HEK293 (cell line): ENCODE measurements at regions not wholly inside any gene's neighbourhood (a gene's known extent, or its start where the extent isn't known, plus 50 kb on each side); places are given as distances from the start of the nearest gene placed in this dataset.

ENCODE experiments used
- CTCF ChIA-PET: fragments of 350-600 bp; formaldehyde crosslinking; extraction: SDS; loops from one replicate; lab custom pipeline; 2021; ENCODE audit warnings: antibody characterized with exemption; lab: Yijun Ruan, JAX
- POLR2A ChIA-PET: fragments of 300-600 bp; formaldehyde crosslinking; extraction: SDS; loops from one replicate; lab custom pipeline; 2020; ENCODE audit warnings: antibody characterized with exemption, inconsistent platforms; lab: Yijun Ruan, JAX
- H3K27ac ChIP-seq: fragments of 200-500 bp; sonication (Bioruptor generic); 2 replicates; pipeline ENCODE4 v1.5.1; 2014; ENCODE audit warnings: low read depth, low read length, control low read depth, inconsistent platforms; ENCODE audit errors: extremely low read depth
- H3K36me3 ChIP-seq, 2 experiments: fragments of 200-500 bp in 1 of 2; sonication (Bioruptor generic) in 1 of 2; 1 replicate in 1 of 2; 2 replicates in 1 of 2; pipeline ENCODE4 v1.5.1; 2014 to 2017; ENCODE audit warnings: inconsistent platforms in 2 of 2, low read length in 2 of 2; ENCODE audit not compliant: control insufficient read depth in 2 of 2, insufficient read depth in 1 of 2
- H3K4me1 ChIP-seq: fragments of 200-500 bp; sonication (Bioruptor generic); 2 replicates; pipeline ENCODE4 v1.5.1; 2014; ENCODE audit warnings: mild to moderate bottlenecking, low read length, inconsistent platforms; ENCODE audit not compliant: control insufficient read depth, insufficient read depth
- H3K4me3 ChIP-seq: 2 replicates; pipeline ENCODE4 v1.5.1; 2011; ENCODE audit warnings: low read depth, mild to moderate bottlenecking, control low read depth, low read length, moderate library complexity
- H3K9me3 ChIP-seq: fragments of 200-500 bp; sonication (Bioruptor generic); 2 replicates; pipeline ENCODE4 v1.5.1; 2014; ENCODE audit warnings: low read depth, low read length, inconsistent platforms; ENCODE audit not compliant: control insufficient read depth, insufficient read depth
- GLIS1 ChIP-seq: fragments of 450-650 bp; formaldehyde crosslinking; IDR thresholded peaks from 2 replicates; pipeline ENCODE4 v1.5.1; 2016; ENCODE audit warnings: missing biosample characterization, missing genetic modification characterization
- HOXC10 ChIP-seq: sonication (generic); formaldehyde crosslinking; IDR thresholded peaks from 2 replicates; pipeline ENCODE4 v1.8.1; 2023; ENCODE audit warnings: mild to moderate bottlenecking, missing genetic modification reagents
- IKZF3 ChIP-seq: fragments of 450-650 bp; IDR thresholded peaks from 2 replicates; pipeline ENCODE4 v1.5.0; 2018; ENCODE audit warnings: missing biosample characterization, mild to moderate bottlenecking, missing genetic modification characterization, moderate library complexity
- KLF1 ChIP-seq: fragments of 450-650 bp; formaldehyde crosslinking; IDR thresholded peaks from 2 replicates; pipeline ENCODE4 v1.5.1; 2016; ENCODE audit warnings: missing biosample characterization, missing genetic modification characterization
- KLF7 ChIP-seq: fragments of 450-650 bp; formaldehyde crosslinking; IDR thresholded peaks from 2 replicates; pipeline ENCODE4 v1.5.1; 2016; ENCODE audit warnings: missing biosample characterization, missing genetic modification characterization, borderline replicate concordance
- MEIS1 ChIP-seq: sonication (generic); formaldehyde crosslinking; IDR thresholded peaks from 2 replicates; pipeline ENCODE4 v1.8.1; 2022; ENCODE audit warnings: missing genetic modification reagents, mild to moderate bottlenecking, borderline replicate concordance
- MZF1 ChIP-seq: fragments of 450-650 bp; formaldehyde crosslinking; IDR thresholded peaks from 2 replicates; pipeline ENCODE4 v1.5.1; 2017; ENCODE audit warnings: missing biosample characterization, missing genetic modification characterization, borderline replicate concordance
- PBX3 ChIP-seq: sonication (generic); formaldehyde crosslinking; IDR thresholded peaks from 2 replicates; pipeline ENCODE4 v1.8.1; 2022; ENCODE audit warnings: mild to moderate bottlenecking, moderate library complexity, missing genetic modification reagents
- RBAK ChIP-seq: fragments of 450-650 bp; formaldehyde crosslinking; IDR thresholded peaks from 2 replicates; pipeline ENCODE4 v1.5.1; 2016; ENCODE audit warnings: missing biosample characterization, missing genetic modification characterization
- YY2 ChIP-seq: fragments of 450-650 bp; formaldehyde crosslinking; IDR thresholded peaks from 2 replicates; pipeline ENCODE4 v1.5.1; 2016; ENCODE audit warnings: missing biosample characterization, missing genetic modification characterization
- ZBTB20 ChIP-seq: fragments of 450-650 bp; formaldehyde crosslinking; IDR thresholded peaks from 2 replicates; pipeline ENCODE4 v1.5.1; 2016; ENCODE audit warnings: missing biosample characterization, missing genetic modification characterization
- ZFP3 ChIP-seq: fragments of 450-650 bp; formaldehyde crosslinking; IDR thresholded peaks from 2 replicates; pipeline ENCODE4 v1.5.1; 2016; ENCODE audit warnings: low read depth, missing biosample characterization, missing genetic modification characterization
- ZNF132 ChIP-seq: fragments of 450-650 bp; formaldehyde crosslinking; IDR thresholded peaks from 2 replicates; pipeline ENCODE4 v1.5.1; 2017; ENCODE audit warnings: missing biosample characterization, missing genetic modification characterization, borderline replicate concordance
- ZNF140 ChIP-seq: fragments of 450-650 bp; formaldehyde crosslinking; IDR thresholded peaks from 2 replicates; pipeline ENCODE4 v1.5.1; 2016; ENCODE audit warnings: missing biosample characterization, missing genetic modification characterization
- ZNF146 ChIP-seq: fragments of 450-650 bp; formaldehyde crosslinking; IDR thresholded peaks from 2 replicates; pipeline ENCODE4 v1.5.1; 2016; ENCODE audit warnings: missing biosample characterization, missing genetic modification characterization
- ZNF341 ChIP-seq: fragments of 450-650 bp; formaldehyde crosslinking; IDR thresholded peaks from 2 replicates; pipeline ENCODE4; 2016; ENCODE audit warnings: low read depth, missing biosample characterization, missing genetic modification characterization
- ZNF510 ChIP-seq: fragments of 450-650 bp; formaldehyde crosslinking; IDR thresholded peaks from 2 replicates; pipeline ENCODE4 v1.5.1; 2018; ENCODE audit warnings: mild to moderate bottlenecking, missing genetic modification characterization, missing biosample characterization; ENCODE audit not compliant: insufficient replicate concordance
- ZNF514 ChIP-seq: fragments of 450-650 bp; formaldehyde crosslinking; IDR thresholded peaks from 2 replicates; pipeline ENCODE4 v1.5.1; 2016; ENCODE audit warnings: missing biosample characterization, missing genetic modification characterization
- ZNF521 ChIP-seq: fragments of 450-650 bp; formaldehyde crosslinking; IDR thresholded peaks from 2 replicates; pipeline ENCODE4 v1.5.1; 2017; ENCODE audit warnings: missing biosample characterization, mild to moderate bottlenecking, missing genetic modification characterization
- ZNF549 ChIP-seq: fragments of 450-650 bp; IDR thresholded peaks from 2 replicates; pipeline ENCODE4 v1.5.1; 2018; ENCODE audit warnings: missing biosample characterization, missing genetic modification characterization, mild to moderate bottlenecking, inconsistent platforms, moderate library complexity
- ZNF558 ChIP-seq: fragments of 450-650 bp; formaldehyde crosslinking; IDR thresholded peaks from 2 replicates; pipeline ENCODE4 v1.5.1; 2016; ENCODE audit warnings: missing biosample characterization, missing genetic modification characterization
- ZNF585B ChIP-seq: fragments of 450-650 bp; formaldehyde crosslinking; IDR thresholded peaks from 2 replicates; pipeline ENCODE4 v1.5.1; 2016; ENCODE audit warnings: missing biosample characterization, missing genetic modification characterization
- ZNF654 ChIP-seq: fragments of 450-650 bp; formaldehyde crosslinking; IDR thresholded peaks from 2 replicates; pipeline ENCODE4 v1.5.1; 2016; ENCODE audit warnings: low read depth, missing biosample characterization, missing genetic modification characterization
- ZNF660 ChIP-seq: fragments of 450-650 bp; IDR thresholded peaks from 2 replicates; pipeline ENCODE4 v1.5.1; 2018; ENCODE audit warnings: missing biosample characterization, mild to moderate bottlenecking, missing genetic modification characterization
- ZNF670 ChIP-seq: fragments of 450-650 bp; formaldehyde crosslinking; IDR thresholded peaks from 2 replicates; pipeline ENCODE4 v1.5.1; 2016; ENCODE audit warnings: missing biosample characterization, missing genetic modification characterization, low read depth
- ZNF701 ChIP-seq: fragments of 450-650 bp; formaldehyde crosslinking; IDR thresholded peaks from 2 replicates; pipeline ENCODE4 v1.5.1; 2016; ENCODE audit warnings: missing biosample characterization, missing genetic modification characterization
- ZNF707 ChIP-seq: fragments of 450-650 bp; formaldehyde crosslinking; IDR thresholded peaks from 2 replicates; pipeline ENCODE4 v1.5.1; 2016; ENCODE audit warnings: missing biosample characterization, missing genetic modification characterization
- ZNF837 ChIP-seq: fragments of 450-650 bp; formaldehyde crosslinking; IDR thresholded peaks from 2 replicates; pipeline ENCODE4 v1.5.1; 2016; ENCODE audit warnings: missing biosample characterization, missing genetic modification characterization
- ZSCAN16 ChIP-seq: fragments of 450-650 bp; formaldehyde crosslinking; IDR thresholded peaks from 2 replicates; pipeline ENCODE4 v1.5.1; 2016; ENCODE audit warnings: missing biosample characterization, missing genetic modification characterization
- ZSCAN23 ChIP-seq: fragments of 450-650 bp; formaldehyde crosslinking; IDR thresholded peaks from 2 replicates; pipeline ENCODE4 v1.5.1; 2016; ENCODE audit warnings: missing biosample characterization, missing genetic modification characterization
- TF ChIP-seq, protein P1 (sequence below): fragments of 450-650 bp; formaldehyde crosslinking; IDR thresholded peaks from 2 replicates; pipeline ENCODE4 v1.5.1; 2016; ENCODE audit warnings: missing biosample characterization, missing genetic modification characterization
- TF ChIP-seq, protein P2 (sequence below): fragments of 450-650 bp; formaldehyde crosslinking; IDR thresholded peaks from 2 replicates; pipeline ENCODE4 v1.5.1; 2016; ENCODE audit warnings: missing biosample characterization, missing genetic modification characterization

DNA sequence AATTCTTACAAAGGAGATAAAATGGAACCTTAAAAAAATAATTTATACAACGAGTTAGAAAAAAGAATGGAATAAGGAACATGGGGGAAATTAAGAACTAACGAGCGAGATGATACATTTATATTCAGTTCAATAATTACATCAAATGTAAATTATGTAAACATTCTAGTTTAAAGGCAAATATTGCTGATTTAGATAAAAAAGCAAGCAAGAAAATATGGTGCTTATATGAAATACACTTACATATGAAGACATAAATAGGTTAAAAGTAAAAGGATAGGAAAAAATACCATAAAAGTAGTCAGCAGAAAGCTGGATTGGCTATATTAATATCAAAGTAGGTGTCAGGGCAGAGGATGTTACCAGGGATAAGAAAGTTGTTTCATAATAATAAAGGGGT lies 127.0 kb upstream of the AHR start:
- Histone ChIP-seq H3K4me3 (no peak overlapping the region), H3K4me1 (no peaks in the 10 kb centered on the region), H3K27ac (no peak overlapping the region), H3K36me3 (no peaks in the 10 kb centered on the region), H3K9me3 (no peaks in the 10 kb centered on the region)
- POLR2A ChIA-PET = no interaction called here
- TF ChIP-seq ZFP3 = no peak
- no peak for TF ChIP-seq ZSCAN23 (tag by site-specific recombination)
- TF ChIP-seq ZNF510 (tag by site-specific recombination) = no peak
- TF ChIP-seq ZNF670 (tag by site-specific recombination) = no peak
- no peak for TF ChIP-seq ZNF341
- no peak for TF ChIP-seq HOXC10
- TF ChIP-seq ZBTB20 (tag by site-specific recombination) = no peak
- no peak for TF ChIP-seq ZNF132 (tag by site-specific recombination)
- no peak for TF ChIP-seq ZNF701 (tag by site-specific recombination)
- TF ChIP-seq IKZF3 (tag by site-specific recombination) = no peak
- TF ChIP-seq MZF1 = no peak
- no peak for TF ChIP-seq ZNF585B (tag by site-specific recombination)
- TF ChIP-seq, protein P1, sequence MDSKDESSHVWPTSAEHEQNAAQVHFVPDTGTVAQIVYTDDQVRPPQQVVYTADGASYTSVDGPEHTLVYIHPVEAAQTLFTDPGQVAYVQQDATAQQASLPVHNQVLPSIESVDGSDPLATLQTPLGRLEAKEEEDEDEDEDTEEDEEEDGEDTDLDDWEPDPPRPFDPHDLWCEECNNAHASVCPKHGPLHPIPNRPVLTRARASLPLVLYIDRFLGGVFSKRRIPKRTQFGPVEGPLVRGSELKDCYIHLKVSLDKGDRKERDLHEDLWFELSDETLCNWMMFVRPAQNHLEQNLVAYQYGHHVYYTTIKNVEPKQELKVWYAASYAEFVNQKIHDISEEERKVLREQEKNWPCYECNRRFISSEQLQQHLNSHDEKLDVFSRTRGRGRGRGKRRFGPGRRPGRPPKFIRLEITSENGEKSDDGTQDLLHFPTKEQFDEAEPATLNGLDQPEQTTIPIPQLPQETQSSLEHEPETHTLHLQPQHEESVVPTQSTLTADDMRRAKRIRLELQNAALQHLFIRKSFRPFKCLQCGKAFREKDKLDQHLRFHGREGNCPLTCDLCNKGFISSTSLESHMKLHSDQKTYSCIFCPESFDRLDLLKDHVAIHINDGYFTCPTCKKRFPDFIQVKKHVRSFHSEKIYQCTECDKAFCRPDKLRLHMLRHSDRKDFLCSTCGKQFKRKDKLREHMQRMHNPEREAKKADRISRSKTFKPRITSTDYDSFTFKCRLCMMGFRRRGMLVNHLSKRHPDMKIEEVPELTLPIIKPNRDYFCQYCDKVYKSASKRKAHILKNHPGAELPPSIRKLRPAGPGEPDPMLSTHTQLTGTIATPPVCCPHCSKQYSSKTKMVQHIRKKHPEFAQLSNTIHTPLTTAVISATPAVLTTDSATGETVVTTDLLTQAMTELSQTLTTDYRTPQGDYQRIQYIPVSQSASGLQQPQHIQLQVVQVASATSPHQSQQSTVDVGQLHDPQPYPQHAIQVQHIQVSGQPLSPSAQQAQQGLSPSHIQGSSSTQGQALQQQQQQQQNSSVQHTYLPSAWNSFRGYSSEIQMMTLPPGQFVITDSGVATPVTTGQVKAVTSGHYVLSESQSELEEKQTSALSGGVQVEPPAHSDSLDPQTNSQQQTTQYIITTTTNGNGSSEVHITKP (tag by site-specific recombination) = no peak
- TF ChIP-seq ZNF514 (tag by site-specific recombination) = no peak
- no peak for TF ChIP-seq ZNF837 (tag by site-specific recombination)
- no peak for TF ChIP-seq ZSCAN16 (tag by site-specific recombination)
- no peak for TF ChIP-seq ZNF707 (tag by site-specific recombination)
- TF ChIP-seq MEIS1 = no peak
- TF ChIP-seq ZNF521 (tag by site-specific recombination) = no peak
- CTCF ChIA-PET = no interaction called here

GRCh38 chr7:17176371-17177032 lies 122.0 kb upstream of the AHR start:
- Histone ChIP-seq H3K27ac (no peak overlapping the region), H3K4me1 (no peaks in the 10 kb centered on the region), H3K36me3 (no peaks in the 10 kb centered on the region), H3K9me3 (no peaks in the 10 kb centered on the region), H3K4me3 (no peak overlapping the region)
- TF ChIP-seq ZNF654 (tag by site-specific recombination) (no peak), YY2 (no peak), PBX3 (CRISPR knock-in tag) (no peak), ZBTB20 (tag by site-specific recombination) (no peak), ZNF660 (tag by site-specific recombination) (no peak), GLIS1 (tag by site-specific recombination) (no peak), KLF7 (tag by site-specific recombination) (no peak), ZNF549 (tag by site-specific recombination) (no peak), ZNF558 (no peak), ZNF146 (tag by site-specific recombination) (no peak), ZNF140 (tag by site-specific recombination) (no peak), IKZF3 (tag by site-specific recombination) (no peak), KLF1 (tag by site-specific recombination) (no peak), RBAK (tag by site-specific recombination) (no peak)
- TF ChIP-seq, protein P2, sequence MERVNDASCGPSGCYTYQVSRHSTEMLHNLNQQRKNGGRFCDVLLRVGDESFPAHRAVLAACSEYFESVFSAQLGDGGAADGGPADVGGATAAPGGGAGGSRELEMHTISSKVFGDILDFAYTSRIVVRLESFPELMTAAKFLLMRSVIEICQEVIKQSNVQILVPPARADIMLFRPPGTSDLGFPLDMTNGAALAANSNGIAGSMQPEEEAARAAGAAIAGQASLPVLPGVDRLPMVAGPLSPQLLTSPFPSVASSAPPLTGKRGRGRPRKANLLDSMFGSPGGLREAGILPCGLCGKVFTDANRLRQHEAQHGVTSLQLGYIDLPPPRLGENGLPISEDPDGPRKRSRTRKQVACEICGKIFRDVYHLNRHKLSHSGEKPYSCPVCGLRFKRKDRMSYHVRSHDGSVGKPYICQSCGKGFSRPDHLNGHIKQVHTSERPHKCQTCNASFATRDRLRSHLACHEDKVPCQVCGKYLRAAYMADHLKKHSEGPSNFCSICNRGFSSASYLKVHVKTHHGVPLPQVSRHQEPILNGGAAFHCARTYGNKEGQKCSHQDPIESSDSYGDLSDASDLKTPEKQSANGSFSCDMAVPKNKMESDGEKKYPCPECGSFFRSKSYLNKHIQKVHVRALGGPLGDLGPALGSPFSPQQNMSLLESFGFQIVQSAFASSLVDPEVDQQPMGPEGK (tag by site-specific recombination) = no peak
- CTCF ChIA-PET = no interaction called here
- POLR2A ChIA-PET = interaction anchor here (0.6 kb wide), 1 partner anchor 346 kb away, joined by 3 read pairs; no protein-coding TSS in a partner anchor
